Tibial nerve (tissue), 4 donors: ENCODE measurements at regions not wholly inside any gene's neighbourhood (a gene's known extent, or its start where the extent isn't known, plus 50 kb on each side); places are given as distances from the start of the nearest gene placed in this dataset.

ENCODE experiments used
- EP300 ChIP-seq, 2 donors: sonication (generic); formaldehyde crosslinking; IDR thresholded peaks; one replicate each; pipeline ENCODE4 v1.6.1; 2017; ENCODE audit warnings: antibody characterized with exemption in 2 of 2, mild to moderate bottlenecking in 1 of 2
- POLR2A ChIP-seq, 2 donors: fragments of 450-650 bp; IDR thresholded peaks; one replicate each; pipeline ENCODE4 v1.6.1; 2017; ENCODE audit warnings: antibody characterized with exemption in 2 of 2, mild to moderate bottlenecking in 2 of 2, moderate library complexity in 2 of 2
- TF ChIP-seq, protein P1 (sequence below), 5 experiments: fragments of 200-600 bp in 3 of 5; fragments of 450-650 bp in 2 of 5; sonication (generic) in 3 of 5; IDR thresholded peaks; one replicate each; pipeline ENCODE4 v1.5.1; 2016 to 2019; ENCODE audit warnings: antibody characterized with exemption in 5 of 5, mild to moderate bottlenecking in 3 of 5, moderate library complexity in 2 of 5

DNA sequence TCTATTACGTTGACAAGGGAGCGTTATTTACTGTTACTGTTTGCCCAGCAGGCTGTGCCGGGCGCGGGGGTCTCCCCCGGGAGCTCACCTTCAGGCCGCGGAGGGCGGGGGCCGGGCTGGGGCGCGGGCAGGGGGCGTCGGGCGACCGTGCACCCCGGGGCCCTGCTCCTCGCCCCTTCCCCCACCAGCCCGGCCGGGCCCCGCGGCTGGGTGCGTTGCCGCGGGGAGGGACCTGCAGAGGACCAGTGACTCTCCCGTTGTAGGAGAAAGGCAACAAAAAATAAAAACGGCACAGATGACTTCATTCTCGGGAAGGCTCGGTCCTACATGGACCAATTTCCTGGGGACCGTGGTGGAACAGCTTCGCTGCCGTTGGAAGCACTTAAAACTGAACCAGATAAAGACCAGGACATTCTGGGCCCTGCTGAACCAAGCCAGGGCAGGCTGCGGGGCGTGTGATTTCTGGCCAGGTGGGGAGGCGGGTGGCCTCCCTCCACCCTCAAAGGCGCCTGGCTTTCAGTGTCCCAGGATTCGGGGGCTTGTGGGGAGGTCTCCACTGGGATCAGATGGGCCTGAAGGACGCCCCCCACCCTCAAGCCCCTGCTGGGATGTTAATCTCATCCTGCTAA, 57.4 kb downstream of the IGLL1 start:
- TF ChIP-seq, protein P1, sequence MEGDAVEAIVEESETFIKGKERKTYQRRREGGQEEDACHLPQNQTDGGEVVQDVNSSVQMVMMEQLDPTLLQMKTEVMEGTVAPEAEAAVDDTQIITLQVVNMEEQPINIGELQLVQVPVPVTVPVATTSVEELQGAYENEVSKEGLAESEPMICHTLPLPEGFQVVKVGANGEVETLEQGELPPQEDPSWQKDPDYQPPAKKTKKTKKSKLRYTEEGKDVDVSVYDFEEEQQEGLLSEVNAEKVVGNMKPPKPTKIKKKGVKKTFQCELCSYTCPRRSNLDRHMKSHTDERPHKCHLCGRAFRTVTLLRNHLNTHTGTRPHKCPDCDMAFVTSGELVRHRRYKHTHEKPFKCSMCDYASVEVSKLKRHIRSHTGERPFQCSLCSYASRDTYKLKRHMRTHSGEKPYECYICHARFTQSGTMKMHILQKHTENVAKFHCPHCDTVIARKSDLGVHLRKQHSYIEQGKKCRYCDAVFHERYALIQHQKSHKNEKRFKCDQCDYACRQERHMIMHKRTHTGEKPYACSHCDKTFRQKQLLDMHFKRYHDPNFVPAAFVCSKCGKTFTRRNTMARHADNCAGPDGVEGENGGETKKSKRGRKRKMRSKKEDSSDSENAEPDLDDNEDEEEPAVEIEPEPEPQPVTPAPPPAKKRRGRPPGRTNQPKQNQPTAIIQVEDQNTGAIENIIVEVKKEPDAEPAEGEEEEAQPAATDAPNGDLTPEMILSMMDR (IDR thresholded peaks at IDR 0.05): no peak
- TF ChIP-seq POLR2A (IDR thresholded peaks at IDR 0.05) (no peak), EP300 (IDR thresholded peaks at IDR 0.05) (no peak)
